GM18505 (cell line): ENCODE measurements at regions not wholly inside any gene's neighbourhood (a gene's known extent, or its start where the extent isn't known, plus 50 kb on each side); places are given as distances from the start of the nearest gene placed in this dataset.

Experiments used
- ATAC-seq: cut with Tn5 transposase; IDR thresholded peaks from one replicate; pipeline ENCODE4 v1.9.1; 2021; ENCODE audit not compliant: unreplicated experiment
- POLR2A ChIP-seq: IDR thresholded peaks from 4 replicates; pipeline ENCODE4 v1.6.1; 2011; ENCODE audit warnings: borderline replicate concordance; ENCODE audit not compliant: insufficient read depth, insufficient read length; ENCODE audit errors: extremely low read depth

DNA sequence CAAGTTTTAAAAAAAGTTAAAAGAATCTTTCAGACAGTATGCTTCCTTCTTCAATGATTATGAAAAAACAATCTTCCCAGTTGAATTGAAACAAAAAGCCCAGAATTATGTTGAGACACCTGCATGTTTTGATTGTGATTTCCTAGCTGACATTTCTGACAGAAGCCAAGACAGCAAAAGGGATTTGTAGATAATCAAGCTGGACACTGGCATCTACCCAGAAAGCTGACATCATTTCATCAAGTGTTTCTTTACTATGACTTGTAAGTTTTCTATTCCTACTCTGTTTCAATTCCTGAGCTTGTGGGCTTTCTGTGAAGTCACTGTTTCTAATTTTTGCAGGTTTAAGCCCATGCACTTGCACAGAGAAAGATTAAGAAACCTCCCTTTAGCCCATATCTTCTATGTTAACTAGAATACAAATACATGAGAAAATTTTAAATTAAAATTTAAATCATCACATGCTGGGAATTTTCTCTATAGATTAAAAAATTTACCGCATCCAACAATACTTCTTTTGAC lies 82.9 kb upstream of the CCDC85A start:
- TF ChIP-seq POLR2A: no peak
- ATAC-seq: no peak

DNA sequence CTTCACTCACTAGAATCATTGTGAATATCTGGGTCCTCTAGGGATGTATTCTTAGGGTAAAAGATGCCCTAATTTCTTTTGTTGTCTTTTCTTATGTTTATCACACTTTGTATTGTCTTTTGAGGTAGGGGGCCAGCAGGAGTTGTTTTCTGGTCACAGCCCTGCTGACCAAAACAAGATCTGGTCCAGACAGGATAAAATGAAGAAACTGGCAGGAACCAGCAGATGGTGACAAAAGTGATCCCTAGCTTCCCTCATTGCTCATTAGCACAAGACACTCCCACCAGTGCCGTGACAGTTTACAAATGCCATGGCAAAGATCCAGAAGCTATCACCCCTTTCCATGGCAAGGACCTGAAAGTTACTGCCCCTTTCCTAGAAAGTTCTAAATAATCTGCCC lies 81.7 kb upstream of the CCDC85A start:
- no peak for ATAC-seq
- TF ChIP-seq POLR2A: no peak

DNA sequence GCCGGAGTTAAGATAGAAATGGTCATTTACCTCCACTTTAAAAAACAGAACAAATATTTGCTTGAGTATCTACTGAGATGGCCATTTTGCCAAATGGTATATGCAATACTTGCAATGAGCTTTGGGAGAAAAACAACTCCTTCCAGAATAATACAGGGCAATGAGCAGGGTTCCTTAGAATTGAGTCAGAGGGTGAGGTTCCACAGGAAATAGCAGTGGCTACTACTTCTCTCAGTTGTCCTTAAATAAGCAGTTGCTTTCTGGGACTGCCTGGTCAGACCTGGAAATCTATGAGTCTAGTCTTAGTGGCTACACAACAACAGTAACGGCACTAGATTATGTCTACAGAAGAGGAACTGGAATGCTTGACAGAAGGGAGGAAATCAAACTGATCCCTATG lies 80.9 kb upstream of the CCDC85A start:
- ATAC-seq: no peak
- TF ChIP-seq POLR2A: no peak

DNA sequence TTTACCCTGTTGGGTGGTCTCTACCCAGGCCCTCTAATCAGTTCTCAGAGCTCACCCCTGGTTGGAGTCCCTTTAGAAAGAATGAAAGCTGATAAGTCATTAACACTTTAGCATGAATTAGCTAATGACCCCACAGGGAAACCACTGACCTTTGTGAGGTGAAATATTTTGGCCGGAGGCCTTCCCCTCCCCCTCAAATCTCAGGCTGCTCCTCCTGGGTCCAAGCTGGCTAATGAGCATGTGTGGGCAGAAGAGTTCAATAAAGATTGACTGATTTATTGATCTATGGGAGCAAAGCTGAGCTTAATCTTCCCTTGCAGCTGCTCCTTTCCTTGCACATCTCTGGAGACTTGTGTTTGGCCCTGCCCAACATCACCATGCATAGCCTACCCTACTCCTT lies 78.8 kb upstream of the CCDC85A start:
- no peak for TF ChIP-seq POLR2A
- ATAC-seq: no peak

DNA sequence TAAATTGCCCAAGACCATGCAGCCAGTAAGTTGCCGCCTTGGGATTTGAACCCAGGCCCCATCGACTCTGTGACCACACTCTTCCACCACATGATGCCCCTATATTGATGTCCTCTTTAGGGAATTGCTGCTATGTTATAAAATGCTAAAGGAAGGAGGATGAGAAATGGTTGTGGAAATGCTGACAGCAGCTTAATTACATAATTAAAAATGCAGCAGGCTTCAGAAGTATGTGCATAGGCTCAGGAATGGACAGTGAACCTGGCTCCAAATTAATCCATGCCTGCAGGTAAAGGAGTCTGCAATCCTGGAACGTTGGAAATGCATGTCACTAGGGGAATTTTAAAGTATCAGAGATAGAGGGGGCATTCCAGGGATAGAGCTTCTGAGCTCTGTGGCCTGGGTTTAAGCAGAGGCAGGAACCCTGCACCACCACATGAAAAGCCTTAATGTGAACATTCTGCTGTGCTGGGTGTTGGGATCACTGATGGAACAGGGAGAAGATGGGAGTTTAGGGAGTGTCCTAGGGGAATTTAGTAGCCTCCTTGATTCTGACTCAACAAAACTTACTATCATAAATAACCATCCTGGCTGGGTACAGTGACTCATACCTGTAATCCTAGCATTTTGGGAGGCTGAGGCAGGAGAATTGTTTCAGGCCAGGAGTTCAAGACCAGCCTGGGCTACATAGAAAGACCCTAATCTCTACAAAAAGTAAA lies 76.1 kb upstream of the CCDC85A start:
- TF ChIP-seq POLR2A: no peak
- no peak for ATAC-seq

DNA sequence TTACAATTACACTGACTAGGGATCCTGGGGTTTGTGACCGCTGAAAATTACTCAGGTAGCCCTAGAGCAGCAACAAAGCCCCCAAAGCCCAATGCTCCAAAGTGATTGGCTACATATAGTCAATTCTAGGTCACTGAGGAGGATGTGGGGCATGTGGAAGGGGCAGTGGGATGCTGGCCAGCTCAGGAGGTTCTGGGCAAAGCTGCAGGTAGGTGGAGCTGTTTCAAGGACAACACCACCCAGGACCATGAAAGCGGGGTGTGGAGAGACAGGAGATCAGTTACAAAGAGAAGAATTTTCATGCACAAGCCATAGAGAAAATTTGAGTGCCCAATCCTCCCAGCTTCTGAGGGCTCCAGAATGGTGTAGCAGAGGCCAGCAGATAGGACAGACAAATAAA lies 75.0 kb upstream of the CCDC85A start:
- no peak for ATAC-seq
- no peak for TF ChIP-seq POLR2A

DNA sequence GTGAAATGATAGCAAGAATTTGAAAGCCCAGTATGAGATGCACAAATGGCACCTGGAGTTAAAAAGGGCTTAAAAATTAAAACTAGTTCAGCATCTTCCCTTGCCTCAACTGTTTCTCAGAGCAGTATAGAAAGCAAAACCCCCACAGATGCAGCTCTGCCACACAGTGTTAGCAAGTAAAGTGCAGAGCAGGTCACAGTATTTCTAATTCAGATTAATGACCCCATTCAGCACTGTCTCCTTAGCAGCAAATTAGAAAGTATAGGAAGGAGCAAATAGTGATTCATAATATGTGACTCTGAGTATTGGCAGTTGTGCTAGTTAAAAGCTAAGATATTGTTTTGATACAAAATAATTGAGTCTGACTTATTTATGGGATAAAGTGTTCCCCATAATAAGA lies 73.8 kb upstream of the CCDC85A start:
- no peak for TF ChIP-seq POLR2A
- no peak for ATAC-seq

DNA sequence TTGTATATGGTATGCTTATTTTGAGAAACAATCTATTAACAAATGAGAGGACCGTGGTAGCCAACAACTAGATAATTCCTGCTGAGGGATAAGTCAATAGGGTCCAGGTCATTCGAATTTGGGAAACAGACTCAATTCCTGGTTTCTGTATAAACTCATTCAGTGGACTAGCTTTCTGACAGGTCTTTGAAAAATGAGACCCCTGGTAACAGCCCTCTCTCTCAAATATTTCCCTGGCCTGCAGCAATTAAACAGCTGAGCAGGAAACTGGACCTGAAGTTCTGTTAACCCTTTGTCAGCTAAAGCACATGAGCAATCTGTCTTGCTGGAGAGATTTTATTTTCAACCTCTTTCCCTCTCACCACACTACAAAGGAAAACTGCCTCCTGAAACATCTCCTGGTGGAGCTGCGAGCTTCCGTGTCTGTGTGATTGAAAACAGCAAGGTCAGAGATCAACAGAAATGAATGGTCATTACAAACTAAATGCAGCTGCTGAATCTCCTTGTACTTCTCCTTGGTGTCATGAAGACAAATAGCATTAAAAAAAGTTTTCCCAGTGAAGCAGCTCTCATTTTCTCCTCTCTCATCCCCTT lies 70.3 kb upstream of the CCDC85A start:
- no peak for TF ChIP-seq POLR2A
- no peak for ATAC-seq

DNA sequence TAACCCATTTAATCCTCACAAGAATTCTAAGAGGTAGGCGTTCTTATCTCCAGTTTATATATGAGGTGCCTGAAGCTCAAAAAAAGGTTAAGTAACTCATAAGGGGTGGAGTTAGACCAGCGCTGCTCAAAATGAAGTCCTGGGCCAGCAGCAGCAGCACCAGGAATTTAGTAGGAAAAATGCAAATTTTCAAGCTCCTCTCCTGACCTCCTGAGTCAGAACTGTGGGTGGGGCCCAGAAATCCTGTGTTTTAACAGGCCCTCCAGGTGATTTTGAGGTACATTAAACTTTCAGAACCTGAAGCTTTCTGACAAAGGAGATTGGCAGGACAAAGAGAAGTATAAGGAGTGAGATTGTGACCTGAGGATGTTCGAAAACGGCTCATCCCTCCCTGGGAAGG lies 66.0 kb upstream of the CCDC85A start:
- TF ChIP-seq POLR2A: no peak
- no peak for ATAC-seq

DNA sequence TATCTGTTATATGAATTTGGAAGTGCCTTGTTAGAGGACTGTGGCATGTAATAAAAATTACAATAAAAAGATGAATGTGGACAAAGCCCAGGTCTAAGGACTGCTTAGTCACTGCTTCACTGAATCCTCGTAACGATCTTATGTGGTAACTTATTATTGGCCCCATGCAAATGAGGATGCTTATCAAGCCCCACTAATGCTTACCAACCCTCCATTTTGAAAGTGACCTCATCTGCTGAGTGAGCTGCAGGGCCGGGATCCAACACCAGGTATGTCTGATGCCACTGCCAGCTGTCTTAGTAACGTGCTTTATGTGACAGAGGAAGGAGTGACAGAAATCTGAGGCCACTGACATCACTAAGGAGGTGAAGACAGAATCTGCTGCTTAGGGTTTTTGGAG lies 65.3 kb upstream of the CCDC85A start:
- no peak for TF ChIP-seq POLR2A
- ATAC-seq: no peak

DNA sequence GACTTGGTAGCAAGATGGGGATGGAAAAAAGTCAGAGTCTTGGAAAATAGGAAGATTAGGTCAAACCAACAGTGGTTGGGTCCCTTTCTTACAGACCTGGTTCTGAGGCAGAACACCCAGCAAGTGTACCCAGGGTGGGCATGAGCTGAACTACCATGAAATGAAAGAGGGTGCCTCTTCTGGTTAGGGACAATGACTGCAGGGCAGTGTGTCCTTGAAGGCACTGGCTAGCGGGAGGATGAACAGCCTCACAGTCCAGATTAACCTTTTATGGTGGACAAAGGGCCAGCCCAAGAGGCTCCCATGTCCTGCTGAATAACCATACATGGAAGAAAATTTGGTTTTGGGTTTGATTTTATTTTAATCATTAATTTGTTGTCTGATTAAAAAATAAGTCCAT lies 61.8 kb upstream of the CCDC85A start:
- ATAC-seq: no peak
- no peak for TF ChIP-seq POLR2A

DNA sequence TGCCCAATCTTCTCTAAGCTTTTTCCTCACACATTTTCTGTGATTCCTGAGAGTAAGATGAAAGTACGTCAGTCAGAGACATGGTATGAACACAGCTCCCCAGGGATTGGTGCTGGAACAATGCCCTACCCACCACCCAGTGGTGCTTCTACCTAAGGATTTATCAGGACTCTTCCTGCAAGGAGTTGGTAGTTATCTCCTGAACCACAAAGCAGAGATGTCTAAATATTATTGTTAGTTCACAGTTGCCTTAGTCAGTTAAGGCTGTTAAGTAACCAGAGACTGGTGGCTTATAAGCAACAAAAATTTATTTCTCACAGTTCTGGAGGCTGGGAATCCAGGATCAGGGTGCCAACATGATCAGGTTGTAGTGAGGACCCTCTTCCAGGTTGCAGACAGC lies 60.3 kb upstream of the CCDC85A start:
- ATAC-seq: no peak
- TF ChIP-seq POLR2A: no peak

DNA sequence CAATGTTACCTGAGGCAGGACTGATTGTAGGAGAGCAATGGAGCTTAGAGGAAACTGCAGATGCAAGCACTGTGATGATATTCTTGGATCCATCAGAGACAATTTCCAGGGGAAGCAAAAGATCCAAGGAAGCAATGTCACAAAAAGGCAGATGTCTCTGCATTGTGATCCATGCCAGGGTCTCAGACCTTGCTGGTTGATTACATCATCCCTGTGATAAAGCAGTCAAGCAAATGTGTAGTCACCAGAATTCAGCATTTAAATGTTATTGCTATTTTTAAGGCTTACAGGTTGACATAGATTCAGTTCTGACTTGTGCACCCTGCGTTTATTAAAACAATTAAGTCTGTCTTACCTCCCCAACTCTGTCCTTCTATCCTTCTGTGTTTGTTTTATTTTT lies 56.8 kb upstream of the CCDC85A start:
- ATAC-seq: no peak
- TF ChIP-seq POLR2A: no peak

DNA sequence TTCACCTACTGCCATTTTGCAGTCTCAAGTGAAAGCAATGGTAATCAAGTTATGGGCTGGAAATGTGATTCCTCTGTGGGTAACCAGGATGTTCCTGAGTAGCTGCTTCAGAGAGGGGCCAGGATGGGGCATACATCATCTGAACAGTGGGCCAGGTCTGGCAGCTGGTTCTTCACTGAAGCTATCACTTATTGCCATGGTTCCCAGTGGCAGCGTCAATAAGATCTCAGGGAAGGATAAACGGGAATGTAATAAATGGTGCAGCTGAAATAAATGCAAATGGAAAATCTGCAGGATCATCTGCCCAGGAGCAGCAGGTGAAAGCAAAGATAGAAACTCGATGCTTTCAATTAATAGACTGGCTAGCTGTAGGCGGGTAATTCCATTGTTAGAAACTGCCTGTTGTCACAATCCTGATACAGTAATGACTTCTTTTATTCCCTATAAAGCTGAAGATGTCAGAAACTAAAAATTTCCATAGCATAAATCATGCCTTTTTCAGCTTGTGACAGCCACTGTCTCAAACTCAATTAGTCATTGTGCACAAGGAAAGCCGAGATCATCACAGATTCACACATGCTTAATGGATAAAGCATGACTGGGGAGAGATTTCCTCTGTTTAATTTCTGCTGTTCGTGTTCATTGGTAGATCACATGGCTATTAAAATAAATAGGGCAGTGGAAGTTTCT lies 56.2 kb upstream of the CCDC85A start:
- ATAC-seq: no peak
- no peak for TF ChIP-seq POLR2A
